GM12878 (cell line): ENCODE measurements at regions not wholly inside any gene's neighbourhood (a gene's known extent, or its start where the extent isn't known, plus 50 kb on each side); places are given as distances from the start of the nearest gene placed in this dataset.

Experiments
- ATAC-seq: fragments of 200-7000 bp; cut with Tn5 transposase; 3 replicates; pipeline ENCODE4 v1.9.1; 2020; ENCODE audit warnings: mild to moderate bottlenecking, moderate library complexity
- BruUV-seq: library from RNA; stranded (reverse); fragments of 400-500 nt; replicated peaks from 2 replicates; lab custom pipeline; 2021; lab: Mats Ljungman, UMichigan
- CTCF ChIA-PET: fragments of 300-600 bp; sonication (Branson Sonifier 250); formaldehyde crosslinking; extraction: SDS; loops from one replicate; lab custom pipeline; 2021; ENCODE audit warnings: inconsistent platforms; lab: Yijun Ruan, JAX
- POLR2A ChIA-PET: fragments of 350-600 bp; formaldehyde crosslinking; extraction: SDS; loops from one replicate; lab custom pipeline; 2021; ENCODE audit warnings: inconsistent platforms; lab: Charles Lee
- RAD21 ChIA-PET: fragments of 300-600 bp; sonication (Branson Sonifier 250); formaldehyde crosslinking; loops from one replicate; lab custom pipeline; 2023; ENCODE audit warnings: antibody characterized with exemption; ENCODE audit not compliant: unreplicated experiment; lab: Charles Lee
- SMC1A ChIA-PET: fragments of 300-600 bp; sonication (Branson Sonifier 250); formaldehyde crosslinking; loops from one replicate; lab custom pipeline; 2023; ENCODE audit not compliant: unreplicated experiment, uncharacterized antibody; lab: Charles Lee
- DNase-seq: peaks from one replicate; pipeline ENCODE4 v3.0.0-alpha.2; 2011; ENCODE audit warnings: low read depth, low spot score
- FAIRE-seq: peaks from 3 replicates; lab custom pipeline; 2011; peaks lifted over from hg19 to GRCh38; lab: Jason Lieb, UNC
- H2AFZ ChIP-seq: 2 replicates; pipeline ENCODE4 v1.6.0; 2011; ENCODE audit warnings: low read depth, low read length, control low read depth; ENCODE audit not compliant: control insufficient read depth
- H3K27ac ChIP-seq: 2 replicates; pipeline ENCODE4 v1.5.1; 2011; ENCODE audit warnings: control low read depth; ENCODE audit not compliant: control insufficient read depth, insufficient read depth
- H3K27me3 ChIP-seq, 2 experiments: replicated peaks in 1 of 2; 2 replicates each; pipeline versions ENCODE4 v1.6.0 to v1.6.1; 2011; ENCODE audit warnings: low read length in 1 of 2; ENCODE audit not compliant: control insufficient read depth in 2 of 2, insufficient read depth in 2 of 2
- H3K36me3 ChIP-seq, 2 experiments: 2 replicates each; pipeline ENCODE4 v1.5.1; 2011; ENCODE audit warnings: low read length in 1 of 2; ENCODE audit not compliant: control insufficient read depth in 2 of 2, insufficient read depth in 2 of 2
- H3K4me1 ChIP-seq: 2 replicates; pipeline ENCODE4 v1.6.1; 2011; ENCODE audit warnings: mild to moderate bottlenecking, low read length, moderate library complexity, mixed read lengths; ENCODE audit not compliant: control insufficient read depth, insufficient read depth
- H3K4me2 ChIP-seq: 2 replicates; pipeline ENCODE4 v1.6.0; 2011; ENCODE audit warnings: control low read depth; ENCODE audit not compliant: control insufficient read depth, insufficient read depth
- H3K4me3 ChIP-seq: fragments of 200-600 bp; sonication (generic); 2 replicates; pipeline ENCODE4 v1.5.1; 2016
- H3K79me2 ChIP-seq: 2 replicates; pipeline ENCODE4 v1.6.0; 2011; ENCODE audit warnings: low read length; ENCODE audit not compliant: control insufficient read depth, insufficient read depth
- H3K9ac ChIP-seq: 2 replicates; pipeline ENCODE4 v1.8.0; 2011; ENCODE audit warnings: low read length, control low read depth, mixed read lengths; ENCODE audit not compliant: control insufficient read depth, insufficient read depth
- H3K9me3 ChIP-seq: replicated peaks from 3 replicates; pipeline ENCODE4 v1.5.1; 2011; ENCODE audit warnings: mild to moderate bottlenecking, low read length; ENCODE audit not compliant: control insufficient read depth, insufficient read depth
- H4K20me1 ChIP-seq: 2 replicates; pipeline ENCODE4 v1.6.0; 2011; ENCODE audit not compliant: control insufficient read depth, insufficient read depth
- BACH1 ChIP-seq: fragments of 450-650 bp; IDR thresholded peaks from 2 replicates; pipeline ENCODE4 v1.6.1; 2017; ENCODE audit warnings: mild to moderate bottlenecking, borderline replicate concordance
- IKZF1 ChIP-seq: fragments of 450-650 bp; conservative IDR thresholded peaks from 2 replicates; pipeline ENCODE4 v1.6.1; 2017; ENCODE audit warnings: antibody characterized with exemption, mild to moderate bottlenecking
- NFYA ChIP-seq: IDR thresholded peaks from 2 replicates; pipeline ENCODE4 v1.6.1; 2011; ENCODE audit warnings: low read depth, mild to moderate bottlenecking, low read length, improper control_type of control experiment, borderline replicate concordance
- NR2C2 ChIP-seq: IDR thresholded peaks from 2 replicates; pipeline ENCODE4 v1.6.1; 2011; ENCODE audit warnings: borderline replicate concordance, low read depth; ENCODE audit not compliant: control insufficient read depth, insufficient read length
- RAD21 ChIP-seq: IDR thresholded peaks from 2 replicates; pipeline ENCODE4 v1.6.1; 2011; ENCODE audit warnings: mild to moderate bottlenecking, low read depth, low read length, moderate library complexity; ENCODE audit not compliant: insufficient read depth
- TBL1XR1 ChIP-seq: IDR thresholded peaks from 2 replicates; pipeline ENCODE4 v1.6.1; 2012; ENCODE audit warnings: low read depth, low read length, improper control_type of control experiment
- ZNF274 ChIP-seq: IDR thresholded peaks from one replicate; pipeline ENCODE4 v1.8.0; 2011; ENCODE audit not compliant: insufficient read length, insufficient read depth
- ZNF622 ChIP-seq: fragments of 450-650 bp; IDR thresholded peaks from 2 replicates; pipeline ENCODE4 v1.6.1; 2017; ENCODE audit warnings: mild to moderate bottlenecking, inconsistent platforms
- WGBS: methylation state at CpG from one replicate; pipeline ENCODE4 v1.1.6; 2016; ENCODE audit warnings: low lambda C conversion rate; ENCODE audit not compliant: insufficient replicate concordance, insufficient coverage; ENCODE audit errors: missing lambda C conversion rate; 5-methylcytosine and 5-hydroxymethylcytosine counted together
- in situ Hi-C: fragments of 300-500 bp; cut with MboI; formaldehyde crosslinking; loops from 9 replicates; pipeline ENCODE4 v1.14.3; 2018; ENCODE audit warnings: mixed read lengths
- intact Hi-C: fragments of 100-400 bp; cut with micrococcal nuclease; formaldehyde crosslinking; loops from one replicate; pipeline ENCODE4 v1.14.2; 2022; ENCODE audit not compliant: unreplicated experiment
- TF ChIP-seq, protein P1 (sequence below): fragments of 450-650 bp; IDR thresholded peaks from 2 replicates; pipeline ENCODE4 v1.6.1; 2017; ENCODE audit warnings: antibody characterized with exemption, mild to moderate bottlenecking, moderate library complexity

DNA sequence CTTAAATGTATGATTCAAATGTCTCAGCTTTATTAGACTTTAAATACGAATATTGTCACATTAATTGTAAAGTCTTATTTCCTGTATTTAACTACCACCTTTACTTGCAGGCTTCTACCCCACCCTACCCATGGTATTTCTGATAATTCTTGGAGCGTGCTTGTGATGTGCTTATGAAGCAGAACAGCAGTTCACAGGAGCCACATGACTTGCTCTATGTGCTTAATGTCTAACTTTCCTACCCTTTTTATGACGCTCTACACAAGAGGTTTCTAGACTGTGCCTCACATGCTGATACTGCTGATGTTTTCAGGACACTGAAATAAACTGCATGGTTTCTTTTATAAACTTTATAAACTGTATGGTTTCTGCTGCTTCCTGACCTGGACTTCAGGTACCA, 553.5 kb upstream of the CCDC54 start:
- H2AFZ ChIP-seq = no peak overlapping the region
- SMC1A ChIA-PET = no interaction called here
- TF ChIP-seq NFYA = no peak
- no peak for TF ChIP-seq ZNF622
- no peak for TF ChIP-seq TBL1XR1
- no peak for TF ChIP-seq NR2C2
- TF ChIP-seq, protein P1, sequence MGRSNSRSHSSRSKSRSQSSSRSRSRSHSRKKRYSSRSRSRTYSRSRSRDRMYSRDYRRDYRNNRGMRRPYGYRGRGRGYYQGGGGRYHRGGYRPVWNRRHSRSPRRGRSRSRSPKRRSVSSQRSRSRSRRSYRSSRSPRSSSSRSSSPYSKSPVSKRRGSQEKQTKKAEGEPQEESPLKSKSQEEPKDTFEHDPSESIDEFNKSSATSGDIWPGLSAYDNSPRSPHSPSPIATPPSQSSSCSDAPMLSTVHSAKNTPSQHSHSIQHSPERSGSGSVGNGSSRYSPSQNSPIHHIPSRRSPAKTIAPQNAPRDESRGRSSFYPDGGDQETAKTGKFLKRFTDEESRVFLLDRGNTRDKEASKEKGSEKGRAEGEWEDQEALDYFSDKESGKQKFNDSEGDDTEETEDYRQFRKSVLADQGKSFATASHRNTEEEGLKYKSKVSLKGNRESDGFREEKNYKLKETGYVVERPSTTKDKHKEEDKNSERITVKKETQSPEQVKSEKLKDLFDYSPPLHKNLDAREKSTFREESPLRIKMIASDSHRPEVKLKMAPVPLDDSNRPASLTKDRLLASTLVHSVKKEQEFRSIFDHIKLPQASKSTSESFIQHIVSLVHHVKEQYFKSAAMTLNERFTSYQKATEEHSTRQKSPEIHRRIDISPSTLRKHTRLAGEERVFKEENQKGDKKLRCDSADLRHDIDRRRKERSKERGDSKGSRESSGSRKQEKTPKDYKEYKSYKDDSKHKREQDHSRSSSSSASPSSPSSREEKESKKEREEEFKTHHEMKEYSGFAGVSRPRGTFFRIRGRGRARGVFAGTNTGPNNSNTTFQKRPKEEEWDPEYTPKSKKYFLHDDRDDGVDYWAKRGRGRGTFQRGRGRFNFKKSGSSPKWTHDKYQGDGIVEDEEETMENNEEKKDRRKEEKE = no peak
- no peak for TF ChIP-seq IKZF1
- no peak for TF ChIP-seq ZNF274
- no peak for TF ChIP-seq RAD21
- no peak for TF ChIP-seq BACH1
- H4K20me1 ChIP-seq = no peaks in the 10 kb centered on the region
- WGBS = 34% methylated on average over 3 of the region's 3 CpGs
- RAD21 ChIA-PET = no interaction called here
- no peaks in the 10 kb centered on the region for H3K36me3 ChIP-seq
- H3K4me3 ChIP-seq = no peak overlapping the region
- no peak overlapping the region for H3K27ac ChIP-seq
- no TSS peak for BruUV-seq
- no peaks in the 10 kb centered on the region for H3K27me3 ChIP-seq
- CTCF ChIA-PET = no interaction called here
- no peak overlapping the region for H3K9ac ChIP-seq
- H3K9me3 ChIP-seq = no peaks in the 10 kb centered on the region
- intact Hi-C loops = loop anchor here (2.0 kb wide), 1 partner anchor 241 kb away; no protein-coding TSS in a partner anchor
- H3K4me2 ChIP-seq = no peak overlapping the region
- H3K4me1 ChIP-seq = no peaks in the 10 kb centered on the region
- in situ Hi-C loops = no loop called here
- POLR2A ChIA-PET = no interaction called here
- H3K79me2 ChIP-seq = no peaks in the 10 kb centered on the region
- FAIRE-seq = no peak
- DNase-seq = no peak
- no peak for ATAC-seq
